Esophagus muscularis mucosa (tissue), 4 donors: ENCODE measurements at regions not wholly inside any gene's neighbourhood (a gene's known extent, or its start where the extent isn't known, plus 50 kb on each side); places are given as distances from the start of the nearest gene placed in this dataset.

Experiments used
- DNase-seq: peaks from one replicate; pipeline ENCODE4 v3.0.0-alpha.2; 2017; ENCODE audit errors: extremely low spot score
- H3K27ac ChIP-seq, 4 donors: fragments of 200-600 bp; sonication (generic); replicated peaks in 1 of 4; 1 replicate in 3 of 4; 2 replicates in 1 of 4; pipeline ENCODE4 v1.5.1; 2016 to 2019; ENCODE audit warnings: mild to moderate bottlenecking in 1 of 4
- H3K27me3 ChIP-seq, 4 donors: fragments of 200-600 bp; sonication (generic); one replicate each; pipeline versions ENCODE4 v1.5.1 to v1.6.0; 2016 to 2019
- H3K36me3 ChIP-seq, 4 donors: fragments of 200-600 bp; sonication (generic); one replicate each; pipeline ENCODE4 v1.5.1; 2016 to 2019
- H3K4me1 ChIP-seq, 4 donors: fragments of 200-600 bp; sonication (generic); one replicate each; pipeline ENCODE4 v1.5.1; 2016 to 2019
- H3K4me3 ChIP-seq, 4 donors: fragments of 200-600 bp; sonication (generic); 1 replicate in 2 of 4; 2 replicates in 2 of 4; pipeline ENCODE4 v1.5.1; 2016 to 2019; ENCODE audit warnings: mild to moderate bottlenecking in 4 of 4, moderate library complexity in 1 of 4
- H3K9me3 ChIP-seq, 4 donors: fragments of 200-600 bp; sonication (generic); 1 replicate in 3 of 4; 2 replicates in 1 of 4; pipeline ENCODE4 v1.5.1; 2016 to 2019
- EP300 ChIP-seq: sonication (generic); formaldehyde crosslinking; IDR thresholded peaks from one replicate; pipeline ENCODE4 v1.6.1; 2017; ENCODE audit warnings: antibody characterized with exemption
- POLR2A ChIP-seq: fragments of 450-650 bp; IDR thresholded peaks from one replicate; pipeline ENCODE4 v1.6.1; 2017; ENCODE audit warnings: antibody characterized with exemption, moderate library complexity, mild to moderate bottlenecking, low read depth
- POLR2AphosphoS5 ChIP-seq, 2 donors: sonication (generic); formaldehyde crosslinking; IDR thresholded peaks; one replicate each; pipeline ENCODE4 v1.6.1; 2017; ENCODE audit warnings: antibody characterized with exemption in 2 of 2
- WGBS: methylation state at CpG from one replicate; pipeline ENCODE4 v1.1.5; 2018; 5-methylcytosine and 5-hydroxymethylcytosine counted together
- intact Hi-C: fragments of 100-400 bp; cut with DNase I; formaldehyde crosslinking; loops from one replicate; pipeline ENCODE4 v1.15.1; 2023
- TF ChIP-seq, protein P1 (sequence below), 3 experiments: fragments of 200-600 bp in 2 of 3; fragments of 450-650 bp in 1 of 3; sonication (generic) in 2 of 3; IDR thresholded peaks; one replicate each; pipeline ENCODE4 v1.5.1; 2017 to 2019; ENCODE audit warnings: antibody characterized with exemption in 3 of 3, mild to moderate bottlenecking in 2 of 3, moderate library complexity in 1 of 3

DNA sequence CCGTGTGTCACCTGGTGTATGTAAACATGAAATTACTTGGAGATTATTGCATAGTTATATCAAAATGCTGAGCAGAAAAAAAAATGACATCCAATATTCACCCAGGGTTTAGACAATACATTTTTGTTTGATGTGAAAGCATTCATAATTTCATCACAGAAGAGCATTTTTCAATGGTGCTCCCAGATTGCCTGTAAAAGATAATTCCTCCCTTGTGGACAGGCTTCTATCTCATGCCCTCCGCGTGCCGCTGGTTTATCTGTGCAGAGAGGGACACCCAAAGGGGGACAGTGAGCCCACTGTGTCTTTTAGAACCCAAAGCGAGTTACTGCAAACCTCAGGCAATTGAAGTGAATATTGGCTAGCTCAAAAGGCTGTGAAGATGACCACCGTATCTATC lies 126.2 kb upstream of the KLF6 start:
- H3K4me3 ChIP-seq: peak overlapping the region in 3 of 4 donors; percentile 37 to 46 (median 41)
- DNase-seq: no peak
- H3K27me3 ChIP-seq: no peaks in the 10 kb centered on the region
- WGBS: 77% methylated on average over 6 of the region's 6 CpGs
- H3K9me3 ChIP-seq: no peaks in the 10 kb centered on the region
- no peaks in the 10 kb centered on the region for H3K36me3 ChIP-seq
- H3K27ac ChIP-seq: peak overlapping the region; percentile 65 to 78 (median 76)
- peaks cover 4 to 42% (median 20%) of the 10 kb centered on the region in 4 donors for H3K4me1 ChIP-seq
- intact Hi-C loops: no loop called here
- TF ChIP-seq POLR2A: no peak
- no peak for TF ChIP-seq POLR2AphosphoS5 (IDR thresholded peaks at IDR 0.05)
- TF ChIP-seq, protein P1, sequence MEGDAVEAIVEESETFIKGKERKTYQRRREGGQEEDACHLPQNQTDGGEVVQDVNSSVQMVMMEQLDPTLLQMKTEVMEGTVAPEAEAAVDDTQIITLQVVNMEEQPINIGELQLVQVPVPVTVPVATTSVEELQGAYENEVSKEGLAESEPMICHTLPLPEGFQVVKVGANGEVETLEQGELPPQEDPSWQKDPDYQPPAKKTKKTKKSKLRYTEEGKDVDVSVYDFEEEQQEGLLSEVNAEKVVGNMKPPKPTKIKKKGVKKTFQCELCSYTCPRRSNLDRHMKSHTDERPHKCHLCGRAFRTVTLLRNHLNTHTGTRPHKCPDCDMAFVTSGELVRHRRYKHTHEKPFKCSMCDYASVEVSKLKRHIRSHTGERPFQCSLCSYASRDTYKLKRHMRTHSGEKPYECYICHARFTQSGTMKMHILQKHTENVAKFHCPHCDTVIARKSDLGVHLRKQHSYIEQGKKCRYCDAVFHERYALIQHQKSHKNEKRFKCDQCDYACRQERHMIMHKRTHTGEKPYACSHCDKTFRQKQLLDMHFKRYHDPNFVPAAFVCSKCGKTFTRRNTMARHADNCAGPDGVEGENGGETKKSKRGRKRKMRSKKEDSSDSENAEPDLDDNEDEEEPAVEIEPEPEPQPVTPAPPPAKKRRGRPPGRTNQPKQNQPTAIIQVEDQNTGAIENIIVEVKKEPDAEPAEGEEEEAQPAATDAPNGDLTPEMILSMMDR (IDR thresholded peaks at IDR 0.05): no peak
- no peak for TF ChIP-seq EP300

DNA sequence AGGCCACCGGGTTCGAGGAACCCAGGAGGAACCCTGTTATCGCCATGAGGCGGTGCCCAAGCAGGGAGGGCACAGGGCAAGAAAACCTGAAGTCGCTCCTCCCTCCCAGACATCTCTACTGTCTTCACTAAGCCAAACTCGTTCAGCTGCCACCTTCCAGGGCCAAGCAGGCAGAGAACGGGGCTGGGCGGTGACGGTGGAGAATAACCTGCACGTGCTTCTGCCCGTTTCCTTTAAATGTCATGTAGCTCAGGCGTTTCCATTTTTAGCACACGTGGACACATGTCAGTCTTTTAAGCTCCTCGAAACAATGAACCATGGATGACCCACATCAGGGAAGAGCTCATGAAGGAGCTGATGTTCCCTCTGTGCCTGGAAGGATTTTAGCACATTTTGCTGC lies 124.3 kb upstream of the KLF6 start:
- Histone ChIP-seq H3K9me3 (no peaks in the 10 kb centered on the region), H3K36me3 (no peaks in the 10 kb centered on the region), H3K4me3 (no peak overlapping the region), H3K4me1 (peaks cover 4 to 35% (median 20%) of the 10 kb centered on the region in 4 donors), H3K27ac (no peak overlapping the region), H3K27me3 (no peaks in the 10 kb centered on the region)
- no peak for DNase-seq
- WGBS: 90% methylated on average over 14 of the region's 14 CpGs
- TF ChIP-seq, protein P1 (IDR thresholded peaks at IDR 0.05): no peak
- TF ChIP-seq EP300: no peak
- no peak for TF ChIP-seq POLR2AphosphoS5 (IDR thresholded peaks at IDR 0.05)
- no peak for TF ChIP-seq POLR2A
- intact Hi-C loops: no loop called here

DNA sequence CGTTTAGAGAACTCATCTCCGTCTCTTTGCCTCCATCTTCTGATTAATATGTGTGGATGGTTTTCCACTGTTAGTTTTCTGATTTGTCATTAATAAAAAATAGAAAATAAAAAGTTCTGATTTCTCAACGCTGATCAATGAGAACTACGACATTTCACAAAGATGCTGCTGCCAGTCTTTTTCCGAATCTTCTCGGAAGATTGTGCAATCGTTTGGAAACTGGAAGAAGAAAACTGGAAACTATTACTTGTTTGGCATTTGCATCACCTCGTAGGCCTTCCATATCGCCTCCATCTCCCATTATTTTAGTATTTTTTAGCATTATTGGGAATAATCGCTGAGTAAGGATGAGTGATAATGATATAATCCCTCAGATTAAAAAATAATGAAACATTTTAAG lies 123.2 kb upstream of the KLF6 start:
- DNase-seq: no peak
- intact Hi-C loops: no loop called here
- Histone ChIP-seq H3K27ac (no peak overlapping the region), H3K4me3 (no peak overlapping the region), H3K9me3 (no peaks in the 10 kb centered on the region), H3K27me3 (no peaks in the 10 kb centered on the region), H3K36me3 (no peaks in the 10 kb centered on the region), H3K4me1 (peaks cover 4 to 34% (median 20%) of the 10 kb centered on the region in 4 donors)
- TF ChIP-seq POLR2AphosphoS5 (IDR thresholded peaks at IDR 0.05): no peak
- TF ChIP-seq, protein P1 (IDR thresholded peaks at IDR 0.05): no peak
- no peak for TF ChIP-seq EP300
- TF ChIP-seq POLR2A: no peak
- 93% methylated on average over 10 of the region's 10 CpGs for WGBS

DNA sequence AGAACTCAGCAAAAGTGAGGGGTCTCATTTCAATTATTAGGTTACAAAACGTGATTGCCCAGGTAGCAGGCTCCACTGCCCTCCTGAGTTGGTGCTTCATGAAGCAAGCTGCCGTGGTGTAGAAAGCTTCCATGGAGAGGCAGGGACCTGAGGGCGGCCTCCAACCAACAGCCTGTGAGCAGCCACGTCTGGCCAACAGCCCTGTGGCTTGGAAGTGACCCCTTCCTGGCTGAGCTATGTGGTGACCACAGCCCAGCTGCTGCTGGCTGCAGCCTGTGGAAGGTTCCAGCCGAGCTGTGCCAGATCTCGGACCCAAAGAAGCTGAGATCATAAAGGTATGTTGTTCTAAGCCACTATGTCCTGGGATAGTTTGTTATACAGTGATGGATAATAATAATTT lies 122.5 kb upstream of the KLF6 start:
- 84% methylated on average over 6 of the region's 6 CpGs for WGBS

DNA sequence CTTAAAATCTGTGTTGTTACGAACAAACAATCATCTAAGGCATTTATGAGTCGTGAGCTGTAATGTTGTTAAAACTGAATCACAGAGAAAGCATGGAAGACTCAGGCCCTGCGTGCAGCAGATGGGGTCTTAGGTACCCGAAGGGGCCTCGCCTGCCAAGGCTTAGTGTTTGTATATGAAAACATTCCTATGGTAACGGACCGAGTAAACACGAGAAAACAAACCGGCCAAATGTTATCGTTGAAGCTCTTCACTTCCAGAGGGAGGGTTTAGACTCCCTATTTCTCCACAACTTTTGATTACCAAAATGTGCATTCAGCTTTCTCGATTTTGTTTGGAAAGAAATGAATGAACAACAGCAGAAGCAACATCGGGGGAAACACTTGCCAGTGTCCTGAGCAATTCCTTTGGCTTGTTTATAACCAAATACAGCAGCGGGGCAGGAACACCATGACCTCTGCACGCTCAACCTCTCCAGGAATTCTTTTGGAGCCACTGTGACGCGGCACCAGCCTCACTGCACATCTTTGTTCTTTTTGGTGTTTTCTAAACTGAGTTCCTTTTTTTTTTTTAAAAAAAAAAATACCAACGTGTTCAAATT lies 121.6 kb upstream of the KLF6 start:
- TF ChIP-seq EP300 (peak; percentile 42), POLR2A (no peak), POLR2AphosphoS5 (IDR thresholded peaks at IDR 0.05) (peak in 1 of 2 donors; percentile 43)
- TF ChIP-seq, protein P1 (IDR thresholded peaks at IDR 0.05): no peak
- no peaks in the 10 kb centered on the region for H3K9me3 ChIP-seq
- 65% methylated on average over 17 of the region's 17 CpGs for WGBS
- H3K27ac ChIP-seq: peak overlapping the region; percentile 25 to 66 (median 64)
- DNase-seq: no peak
- H3K4me1 ChIP-seq: peaks cover 4 to 33% (median 26%) of the 10 kb centered on the region in 4 donors
- H3K4me3 ChIP-seq: no peak overlapping the region
- H3K27me3 ChIP-seq: no peaks in the 10 kb centered on the region
- intact Hi-C loops: no loop called here
- H3K36me3 ChIP-seq: no peaks in the 10 kb centered on the region

More for the DNA sequence above, 122.5 kb upstream of the KLF6 start:
- intact Hi-C loops: no loop called here
- Histone ChIP-seq H3K4me1 (peaks cover 4 to 36% (median 26%) of the 10 kb centered on the region in 4 donors), H3K27me3 (no peaks in the 10 kb centered on the region), H3K27ac (peak overlapping the region; percentile 20 to 66 (median 44)), H3K9me3 (no peaks in the 10 kb centered on the region), H3K4me3 (no peak overlapping the region), H3K36me3 (no peaks in the 10 kb centered on the region)
- DNase-seq: no peak
- TF ChIP-seq EP300: no peak
- no peak for TF ChIP-seq POLR2A
- no peak for TF ChIP-seq POLR2AphosphoS5 (IDR thresholded peaks at IDR 0.05)
